ENCODE measurements at regions not wholly inside any gene's neighbourhood (a gene's known extent, or its start where the extent isn't known, plus 50 kb on each side); places are given as distances from the start of the nearest gene placed in this dataset.

GRCh38 chr9:105070176-105070575 lies 142.2 kb upstream of the ABCA1 start:
- no peaks in the 10 kb centered on the region for H3K4me1 ChIP-seq (ENCODE audit: insufficient read depth, low read length, poor library complexity, severe bottlenecking)
- POLR2A ChIA-PET: no interaction called here
- H4K20me1 ChIP-seq (ENCODE audit: insufficient read depth, low read length): no peaks in the 10 kb centered on the region
- H3K4me2 ChIP-seq (ENCODE audit: low read length): no peak overlapping the region
- TF ChIP-seq EZH2phosphoT487 (IDR thresholded peaks at IDR 0.05; ENCODE audit: borderline replicate concordance, low read depth, low read length) (no peak), CTCF (conservative IDR thresholded peaks at IDR 0.05; ENCODE audit: low read length) (no peak)
- H3K4me3 ChIP-seq (ENCODE audit: low read depth, low read length, poor library complexity, severe bottlenecking): no peak overlapping the region
- intact Hi-C loops (cut with micrococcal nuclease; ENCODE audit: unreplicated experiment): no loop called here
- no peak overlapping the region for H2AFZ ChIP-seq (ENCODE audit: low read length)
- H3K36me3 ChIP-seq (ENCODE audit: insufficient read depth, low read length): no peaks in the 10 kb centered on the region
- BruUV-seq (replicated peaks): no TSS peak
- no peak overlapping the region for H3K27ac ChIP-seq (ENCODE audit: low read depth, low read length, poor library complexity, severe bottlenecking)
- CTCF ChIA-PET (ENCODE audit: unreplicated experiment): no interaction called here
- DNase-seq (ENCODE audit: low spot score): no peak
- no peaks in the 10 kb centered on the region for H3K79me2 ChIP-seq (ENCODE audit: insufficient read depth, low read depth, low read length)
- H3K9me3 ChIP-seq (ENCODE audit: low read length): no peaks in the 10 kb centered on the region
- no peaks in the 10 kb centered on the region for H3K9me2 ChIP-seq (ENCODE audit: insufficient read depth, low read length)

GRCh38 chr9:105072476-105072875 lies 144.5 kb upstream of the ABCA1 start:
- no peaks in the 10 kb centered on the region for H3K36me3 ChIP-seq (ENCODE audit: insufficient read depth, low read length)
- intact Hi-C loops (cut with micrococcal nuclease; ENCODE audit: unreplicated experiment): no loop called here
- H3K79me2 ChIP-seq (ENCODE audit: insufficient read depth, low read depth, low read length): no peaks in the 10 kb centered on the region

More at GRCh38 chr9:105072476-105072875, 144.5 kb upstream of the ABCA1 start:
- Histone ChIP-seq H3K9me2 (ENCODE audit: insufficient read depth, low read length) (no peaks in the 10 kb centered on the region), H3K4me3 (ENCODE audit: low read depth, low read length, poor library complexity, severe bottlenecking) (no peak overlapping the region), H3K4me2 (ENCODE audit: low read length) (no peak overlapping the region), H3K4me1 (ENCODE audit: insufficient read depth, low read length, poor library complexity, severe bottlenecking) (no peaks in the 10 kb centered on the region), H3K27ac (ENCODE audit: low read depth, low read length, poor library complexity, severe bottlenecking) (no peak overlapping the region), H2AFZ (ENCODE audit: low read length) (no peak overlapping the region), H3K9me3 (ENCODE audit: low read length) (no peaks in the 10 kb centered on the region), H4K20me1 (ENCODE audit: insufficient read depth, low read length) (no peaks in the 10 kb centered on the region)
- no peak for TF ChIP-seq EZH2phosphoT487 (IDR thresholded peaks at IDR 0.05; ENCODE audit: borderline replicate concordance, low read depth, low read length)
- no peak for TF ChIP-seq CTCF (conservative IDR thresholded peaks at IDR 0.05; ENCODE audit: low read length)
- POLR2A ChIA-PET: interaction anchor here (1.1 kb wide), 1 partner anchor 16 kb away, joined by 3 read pairs; no protein-coding TSS in a partner anchor
- no TSS peak for BruUV-seq (replicated peaks)
- CTCF ChIA-PET (ENCODE audit: unreplicated experiment): no interaction called here
- DNase-seq (ENCODE audit: low spot score): no peak

All from OCI-LY7 (cell line).